MM.1S (cell line): ENCODE measurements at regions not wholly inside any gene's neighbourhood (a gene's known extent, or its start where the extent isn't known, plus 50 kb on each side); places are given as distances from the start of the nearest gene placed in this dataset.

ENCODE experiments used
- DNase-seq: peaks from one replicate; pipeline ENCODE4 v3.0.0-alpha.2; 2015
- H2AFZ ChIP-seq: fragments of 300-600 bp; sonication (generic); 2 replicates; pipeline ENCODE4 v1.6.0; 2016; ENCODE audit warnings: antibody characterized with exemption, low read length
- H3F3A ChIP-seq: fragments of 300-600 bp; sonication (generic); 2 replicates; pipeline ENCODE4 v1.6.1; 2016; ENCODE audit warnings: mild to moderate bottlenecking, antibody characterized with exemption, low read length, moderate library complexity, mixed read lengths; ENCODE audit not compliant: insufficient read depth
- H3K27ac ChIP-seq: fragments of 300-600 bp; sonication (generic); 2 replicates; pipeline ENCODE4 v1.5.1; 2016; ENCODE audit warnings: mild to moderate bottlenecking, low read length
- H3K27me3 ChIP-seq: fragments of 300-600 bp; sonication (generic); replicated peaks from 2 replicates; pipeline ENCODE4 v1.6.0; 2016; ENCODE audit warnings: low read length; ENCODE audit not compliant: insufficient read depth
- H3K36me3 ChIP-seq: fragments of 300-600 bp; sonication (generic); replicated peaks from 2 replicates; pipeline ENCODE4 v1.6.1; 2016; ENCODE audit warnings: mild to moderate bottlenecking, low read length, mixed read lengths; ENCODE audit not compliant: insufficient read depth
- H3K4me1 ChIP-seq: fragments of 300-600 bp; sonication (generic); 2 replicates; pipeline ENCODE4 v1.6.1; 2016; ENCODE audit warnings: low read length, mixed read lengths
- H3K4me2 ChIP-seq: fragments of 300-600 bp; sonication (generic); 2 replicates; pipeline ENCODE4 v1.6.0; 2016; ENCODE audit warnings: low read depth, low read length
- H3K4me3 ChIP-seq: fragments of 300-600 bp; sonication (generic); 2 replicates; pipeline ENCODE4 v1.5.1; 2016; ENCODE audit warnings: low read length, mixed read lengths
- H3K79me2 ChIP-seq: fragments of 300-600 bp; sonication (generic); 2 replicates; pipeline ENCODE4 v1.6.1; 2016; ENCODE audit warnings: mixed run types, low read length, mixed read lengths
- H3K9ac ChIP-seq: fragments of 300-600 bp; sonication (generic); 2 replicates; pipeline ENCODE4 v1.6.1; 2016; ENCODE audit warnings: low read length, mixed read lengths
- H3K9me2 ChIP-seq: fragments of 300-600 bp; sonication (generic); replicated peaks from 2 replicates; pipeline ENCODE4 v1.6.1; 2016; ENCODE audit warnings: mild to moderate bottlenecking, low read length, mixed read lengths; ENCODE audit not compliant: insufficient read depth
- H3K9me3 ChIP-seq: fragments of 300-600 bp; sonication (generic); replicated peaks from 2 replicates; pipeline ENCODE4 v1.6.1; 2016; ENCODE audit warnings: mild to moderate bottlenecking, low read length, mixed read lengths; ENCODE audit not compliant: insufficient read depth
- H4K20me1 ChIP-seq: fragments of 300-600 bp; sonication (generic); 2 replicates; pipeline ENCODE4 v1.6.1; 2016; ENCODE audit warnings: mild to moderate bottlenecking, low read length, moderate library complexity, mixed read lengths; ENCODE audit not compliant: insufficient read depth
- EZH2 ChIP-seq: fragments of 300-600 bp; sonication (generic); optimal IDR thresholded peaks from 2 replicates; pipeline ENCODE3; 2017; ENCODE audit warnings: low read depth, mild to moderate bottlenecking, antibody characterized with exemption, low read length, mixed read lengths
- EZH2phosphoT487 ChIP-seq: fragments of 300-600 bp; sonication (generic); IDR thresholded peaks from 2 replicates; pipeline ENCODE4 v1.6.1; 2018; ENCODE audit warnings: antibody characterized with exemption, low read length
- TF ChIP-seq, protein P1 (sequence below): fragments of 300-600 bp; sonication (generic); IDR thresholded peaks from 2 replicates; pipeline ENCODE4 v1.5.1; 2016; ENCODE audit warnings: antibody characterized with exemption, low read length, mixed read lengths

DNA sequence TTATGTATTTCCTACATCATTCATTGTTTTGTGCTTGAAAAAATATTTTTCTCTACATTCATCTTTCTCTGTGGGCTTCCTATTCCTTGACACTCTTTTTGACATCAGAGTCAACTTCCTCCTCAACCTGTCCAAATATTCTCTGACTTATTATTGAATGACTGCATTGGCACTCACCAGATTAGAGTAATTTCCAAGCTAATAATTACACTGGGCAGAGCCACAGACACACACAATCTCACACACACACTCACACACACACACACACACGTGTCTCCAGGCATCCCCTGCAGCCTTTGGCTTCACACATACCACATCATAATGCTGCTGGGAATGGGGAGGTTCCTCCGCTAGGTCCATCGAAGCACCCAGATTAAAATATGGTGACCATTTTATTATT lies 184.5 kb downstream of the SYK start:
- Histone ChIP-seq H2AFZ (no peak overlapping the region), H3K9me2 (no peaks in the 10 kb centered on the region), H3K9ac (no peak overlapping the region), H3K4me2 (no peak overlapping the region), H3K4me3 (no peak overlapping the region), H3K36me3 (no peaks in the 10 kb centered on the region), H3K27ac (no peak overlapping the region), H3K79me2 (no peaks in the 10 kb centered on the region), H3K9me3 (no peaks in the 10 kb centered on the region), H4K20me1 (no peaks in the 10 kb centered on the region), H3K27me3 (no peaks in the 10 kb centered on the region), H3F3A (no peaks in the 10 kb centered on the region), H3K4me1 (peaks cover 13% of the 10 kb centered on the region; the same call in 1 of the 2 replicates)
- no peak for DNase-seq
- no peak for TF ChIP-seq EZH2phosphoT487
- TF ChIP-seq, protein P1, sequence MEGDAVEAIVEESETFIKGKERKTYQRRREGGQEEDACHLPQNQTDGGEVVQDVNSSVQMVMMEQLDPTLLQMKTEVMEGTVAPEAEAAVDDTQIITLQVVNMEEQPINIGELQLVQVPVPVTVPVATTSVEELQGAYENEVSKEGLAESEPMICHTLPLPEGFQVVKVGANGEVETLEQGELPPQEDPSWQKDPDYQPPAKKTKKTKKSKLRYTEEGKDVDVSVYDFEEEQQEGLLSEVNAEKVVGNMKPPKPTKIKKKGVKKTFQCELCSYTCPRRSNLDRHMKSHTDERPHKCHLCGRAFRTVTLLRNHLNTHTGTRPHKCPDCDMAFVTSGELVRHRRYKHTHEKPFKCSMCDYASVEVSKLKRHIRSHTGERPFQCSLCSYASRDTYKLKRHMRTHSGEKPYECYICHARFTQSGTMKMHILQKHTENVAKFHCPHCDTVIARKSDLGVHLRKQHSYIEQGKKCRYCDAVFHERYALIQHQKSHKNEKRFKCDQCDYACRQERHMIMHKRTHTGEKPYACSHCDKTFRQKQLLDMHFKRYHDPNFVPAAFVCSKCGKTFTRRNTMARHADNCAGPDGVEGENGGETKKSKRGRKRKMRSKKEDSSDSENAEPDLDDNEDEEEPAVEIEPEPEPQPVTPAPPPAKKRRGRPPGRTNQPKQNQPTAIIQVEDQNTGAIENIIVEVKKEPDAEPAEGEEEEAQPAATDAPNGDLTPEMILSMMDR: no peak
- no peak for TF ChIP-seq EZH2

DNA sequence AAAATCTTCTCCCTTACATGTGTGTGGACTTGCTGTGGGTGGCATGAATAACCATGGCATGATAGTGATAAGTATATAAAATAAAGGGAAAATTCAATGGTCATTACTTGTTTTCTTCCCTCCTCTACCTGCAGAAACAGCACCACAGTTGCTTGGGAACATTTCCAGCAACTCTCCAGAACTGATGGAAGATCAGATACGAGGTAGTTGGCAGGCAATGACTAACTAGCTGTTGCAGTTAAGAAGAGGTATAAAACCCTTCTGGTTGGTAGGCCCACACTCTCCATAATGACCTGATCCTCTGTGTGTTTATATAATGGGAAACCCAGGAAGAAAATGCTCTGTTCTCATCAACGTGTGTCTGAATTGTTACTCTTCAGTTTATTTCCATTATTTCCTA lies 185.9 kb downstream of the SYK start:
- Histone ChIP-seq H3K27ac (no peak overlapping the region), H3K4me2 (no peak overlapping the region)

DNA sequence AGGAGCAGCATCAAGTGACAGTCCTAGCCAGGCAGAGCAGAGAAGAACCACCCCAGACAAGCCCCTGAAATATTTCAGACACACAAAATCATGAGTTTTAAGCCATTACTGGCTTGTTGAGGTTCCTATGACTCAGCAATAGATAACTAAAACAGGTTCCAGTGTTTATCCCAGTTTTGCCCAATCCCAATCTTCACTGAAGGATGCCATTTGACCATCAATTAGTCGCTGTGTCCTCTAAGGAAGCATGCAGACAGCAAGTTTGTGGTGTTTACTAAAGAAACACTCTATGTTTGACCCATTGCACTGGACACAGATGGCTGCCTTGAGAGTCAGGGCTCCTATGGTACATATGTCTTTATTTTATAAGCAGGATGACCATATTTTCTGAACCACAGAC lies 186.7 kb downstream of the SYK start:
- Histone ChIP-seq H3K9me2 (no peaks in the 10 kb centered on the region), H3K4me1 (peaks cover 16% of the 10 kb centered on the region; the same call in 1 of the 2 replicates), H3K9me3 (no peaks in the 10 kb centered on the region), H4K20me1 (no peaks in the 10 kb centered on the region), H3K27me3 (no peaks in the 10 kb centered on the region), H3K36me3 (no peaks in the 10 kb centered on the region), H3K9ac (no peak overlapping the region), H3F3A (no peaks in the 10 kb centered on the region), H3K27ac (no peak overlapping the region), H3K79me2 (no peaks in the 10 kb centered on the region), H3K4me3 (no peak overlapping the region), H3K4me2 (no peak overlapping the region), H2AFZ (no peak overlapping the region)
- no peak for DNase-seq
- TF ChIP-seq EZH2: no peak
- no peak for TF ChIP-seq EZH2phosphoT487
- TF ChIP-seq, protein P1: no peak

More for the DNA sequence above, 185.9 kb downstream of the SYK start:
- DNase-seq: no peak
- TF ChIP-seq EZH2phosphoT487: no peak
- TF ChIP-seq EZH2: no peak
- TF ChIP-seq, protein P1: no peak
- Histone ChIP-seq H3K79me2 (no peaks in the 10 kb centered on the region), H3K4me1 (peaks cover 16% of the 10 kb centered on the region; the same call in 1 of the 2 replicates), H4K20me1 (no peaks in the 10 kb centered on the region), H3K4me3 (no peak overlapping the region), H3K9me3 (no peaks in the 10 kb centered on the region), H3K36me3 (no peaks in the 10 kb centered on the region), H2AFZ (no peak overlapping the region), H3K9me2 (no peaks in the 10 kb centered on the region), H3K27me3 (no peaks in the 10 kb centered on the region), H3K9ac (no peak overlapping the region), H3F3A (no peaks in the 10 kb centered on the region)

DNA sequence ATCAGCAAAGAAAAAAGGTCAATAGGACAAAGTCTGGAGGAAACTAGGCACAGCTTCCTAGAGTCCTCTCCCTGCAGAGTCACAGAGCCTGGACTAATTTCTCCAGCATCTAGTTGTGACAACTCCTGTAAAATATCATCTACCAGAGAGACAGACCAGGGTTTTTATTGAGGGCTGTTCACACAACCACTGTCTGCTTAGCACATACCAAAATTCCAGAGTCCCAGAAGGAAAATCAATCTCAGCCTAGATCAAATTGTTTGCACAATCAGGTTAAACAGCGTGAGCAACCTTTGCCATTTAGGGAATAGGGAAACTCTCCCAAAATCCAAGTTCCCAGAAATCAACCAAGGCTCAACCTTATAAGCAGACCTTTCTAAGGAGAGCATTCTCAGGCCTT lies 190.3 kb downstream of the SYK start:
- no peaks in the 10 kb centered on the region for H3K9me3 ChIP-seq
- no peak overlapping the region for H2AFZ ChIP-seq
- H3K4me2 ChIP-seq: no peak overlapping the region
- H3K9me2 ChIP-seq: no peaks in the 10 kb centered on the region
- no peaks in the 10 kb centered on the region for H3K79me2 ChIP-seq
- H3K36me3 ChIP-seq: no peaks in the 10 kb centered on the region
- H3K4me3 ChIP-seq: no peak overlapping the region
- DNase-seq: no peak
- H3K4me1 ChIP-seq: peaks cover 16% of the 10 kb centered on the region; the same call in 1 of the 2 replicates
- no peaks in the 10 kb centered on the region for H3F3A ChIP-seq
- H3K9ac ChIP-seq: no peak overlapping the region
- H3K27me3 ChIP-seq: no peaks in the 10 kb centered on the region
- H4K20me1 ChIP-seq: no peaks in the 10 kb centered on the region
- TF ChIP-seq, protein P1: no peak
- TF ChIP-seq EZH2phosphoT487 (no peak), EZH2 (no peak)
- no peak overlapping the region for H3K27ac ChIP-seq
